ENCODE measurements at regions not wholly inside any gene's neighbourhood (a gene's known extent, or its start where the extent isn't known, plus 50 kb on each side); places are given as distances from the start of the nearest gene placed in this dataset.

DNA sequence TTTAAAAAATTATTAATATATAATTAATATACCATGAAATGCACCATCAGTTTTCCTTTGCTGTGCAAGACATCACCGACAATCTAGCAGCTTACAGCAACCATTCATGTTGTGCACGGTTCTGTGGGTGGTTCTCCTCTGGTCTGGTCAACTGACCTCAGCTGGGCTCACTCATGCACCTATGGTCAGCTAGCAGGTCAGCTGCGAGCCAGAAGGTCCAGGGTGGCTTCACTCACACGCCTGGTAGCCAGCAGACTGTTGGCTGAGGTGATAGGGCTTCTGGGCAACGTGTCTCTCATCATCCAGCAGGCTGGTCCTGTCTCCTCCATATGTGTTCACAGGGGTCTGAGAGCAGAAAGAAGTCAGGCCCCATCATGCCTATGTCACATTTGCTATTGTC is 210.4 kb downstream of the KIF26A start:
- TF ChIP-seq, protein P1, sequence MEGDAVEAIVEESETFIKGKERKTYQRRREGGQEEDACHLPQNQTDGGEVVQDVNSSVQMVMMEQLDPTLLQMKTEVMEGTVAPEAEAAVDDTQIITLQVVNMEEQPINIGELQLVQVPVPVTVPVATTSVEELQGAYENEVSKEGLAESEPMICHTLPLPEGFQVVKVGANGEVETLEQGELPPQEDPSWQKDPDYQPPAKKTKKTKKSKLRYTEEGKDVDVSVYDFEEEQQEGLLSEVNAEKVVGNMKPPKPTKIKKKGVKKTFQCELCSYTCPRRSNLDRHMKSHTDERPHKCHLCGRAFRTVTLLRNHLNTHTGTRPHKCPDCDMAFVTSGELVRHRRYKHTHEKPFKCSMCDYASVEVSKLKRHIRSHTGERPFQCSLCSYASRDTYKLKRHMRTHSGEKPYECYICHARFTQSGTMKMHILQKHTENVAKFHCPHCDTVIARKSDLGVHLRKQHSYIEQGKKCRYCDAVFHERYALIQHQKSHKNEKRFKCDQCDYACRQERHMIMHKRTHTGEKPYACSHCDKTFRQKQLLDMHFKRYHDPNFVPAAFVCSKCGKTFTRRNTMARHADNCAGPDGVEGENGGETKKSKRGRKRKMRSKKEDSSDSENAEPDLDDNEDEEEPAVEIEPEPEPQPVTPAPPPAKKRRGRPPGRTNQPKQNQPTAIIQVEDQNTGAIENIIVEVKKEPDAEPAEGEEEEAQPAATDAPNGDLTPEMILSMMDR (optimal IDR thresholded peaks at IDR 0.05 in 1 of 3, IDR thresholded peaks at IDR 0.05 in 1 of 3, conservative IDR thresholded peaks at IDR 0.05 in 1 of 3; ENCODE audit: extremely low read depth in 1 of 3, insufficient read depth in 2 of 3, low read length in 3 of 3), result no peak
- no peak for TF ChIP-seq EZH2 (IDR thresholded peaks at IDR 0.05; ENCODE audit: low read length)
